Dedifferentiated amniotic fluid mesenchymal stem cell (primary cell): ENCODE measurements at regions not wholly inside any gene's neighbourhood (a gene's known extent, or its start where the extent isn't known, plus 50 kb on each side); places are given as distances from the start of the nearest gene placed in this dataset.
"Not testable (repeated sequence)": the region's sequence is repeated elsewhere in the genome, so short reads cannot be mapped to it uniquely, and the experiment has no call there.

Experiments
- DNase-seq: peaks from one replicate; pipeline ENCODE4 v3.0.0-alpha.2; 2016; ENCODE audit errors: extremely low spot score

- DNase-seq = no peak
Measured at GRCh38 chr5:153367466-153367865, 123.0 kb upstream of the GRIA1 start.

- DNase-seq = no peak
Measured at GRCh38 chr5:153372425-153373129, 117.9 kb upstream of the GRIA1 start.

GRCh38 chr5:153373130-153373498, 117.4 kb upstream of the GRIA1 start:
- no peak for DNase-seq

- DNase-seq = not testable (repeated sequence)
Measured at GRCh38 chr5:153381630-153382029, 108.8 kb upstream of the GRIA1 start.

GRCh38 chr5:153390569-153390968, 99.9 kb upstream of the GRIA1 start:
- no peak for DNase-seq

- DNase-seq = no peak
Measured at GRCh38 chr5:153399595-153399994, 90.9 kb upstream of the GRIA1 start.

- DNase-seq = no peak
Measured at GRCh38 chr5:153400931-153401330, 89.5 kb upstream of the GRIA1 start.

GRCh38 chr5:153402550-153402949, 87.9 kb upstream of the GRIA1 start:
- no peak for DNase-seq

GRCh38 chr5:153403470-153403869, 87.0 kb upstream of the GRIA1 start:
- DNase-seq = no peak

- no peak for DNase-seq
Measured at GRCh38 chr5:153404747-153405146, 85.7 kb upstream of the GRIA1 start.

GRCh38 chr5:153421676-153422075, 68.8 kb upstream of the GRIA1 start:
- no peak for DNase-seq

GRCh38 chr5:153425914-153426313, 64.6 kb upstream of the GRIA1 start:
- DNase-seq = no peak

- DNase-seq = no peak
Measured at GRCh38 chr5:153429761-153430380, 60.6 kb upstream of the GRIA1 start.

GRCh38 chr5:153432583-153432982, 57.9 kb upstream of the GRIA1 start:
- no peak for DNase-seq

- no peak for DNase-seq
Measured at GRCh38 chr5:153437251-153437650, 53.2 kb upstream of the GRIA1 start.

- no peak for DNase-seq
Measured at GRCh38 chr5:153439130-153439529, 51.3 kb upstream of the GRIA1 start.
